H7 (cell line): ENCODE measurements at regions not wholly inside any gene's neighbourhood (a gene's known extent, or its start where the extent isn't known, plus 50 kb on each side); places are given as distances from the start of the nearest gene placed in this dataset.
"Not testable (repeated sequence)": the region's sequence is repeated elsewhere in the genome, so short reads cannot be mapped to it uniquely, and the experiment has no call there.

ENCODE experiments used
- DNase-seq: peaks from one replicate; pipeline ENCODE4 v3.0.0; 2012
- H3K27me3 ChIP-seq: 2 replicates; pipeline ENCODE4 v1.6.0; 2011; ENCODE audit warnings: mild to moderate bottlenecking, low read length; ENCODE audit not compliant: control insufficient read depth, insufficient read depth
- H3K36me3 ChIP-seq: replicated peaks from 2 replicates; pipeline ENCODE4 v1.5.1; 2011; ENCODE audit warnings: low read length; ENCODE audit not compliant: control insufficient read depth, insufficient read depth
- H3K4me3 ChIP-seq: 2 replicates; pipeline ENCODE4 v1.5.1; 2011; ENCODE audit warnings: low read depth, mild to moderate bottlenecking, control low read depth, low read length, moderate library complexity; ENCODE audit not compliant: insufficient read depth

DNA sequence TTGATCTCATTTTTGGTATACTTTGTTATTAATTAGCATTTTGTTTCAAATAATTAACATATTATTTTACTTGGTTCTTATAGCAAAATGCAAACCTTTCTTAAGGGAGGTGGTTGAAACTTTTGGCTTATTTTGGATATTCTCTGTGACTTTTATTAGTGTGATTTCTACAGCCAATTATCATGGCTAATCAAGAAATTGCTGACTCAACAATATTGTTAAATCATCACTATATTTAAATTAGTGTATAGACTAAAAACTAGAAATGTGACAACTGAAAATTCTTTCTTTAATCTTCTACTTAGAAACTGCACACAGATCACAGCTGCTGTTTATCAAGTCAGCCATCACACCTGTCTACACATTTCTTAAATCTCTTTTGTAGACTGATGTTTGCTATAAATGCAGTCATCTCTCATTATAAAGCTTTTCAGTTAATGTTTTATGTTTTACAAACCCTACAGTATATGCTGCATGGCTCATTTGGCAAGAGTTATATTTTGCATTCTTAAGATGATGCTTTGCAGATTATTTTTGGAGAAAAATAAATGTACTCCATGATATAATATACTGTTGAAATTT lies 389.8 kb upstream of the PCDH10 start:
- DNase-seq = no peak
- no peaks in the 10 kb centered on the region for H3K36me3 ChIP-seq
- H3K4me3 ChIP-seq = no peak overlapping the region
- H3K27me3 ChIP-seq = no peaks in the 10 kb centered on the region

DNA sequence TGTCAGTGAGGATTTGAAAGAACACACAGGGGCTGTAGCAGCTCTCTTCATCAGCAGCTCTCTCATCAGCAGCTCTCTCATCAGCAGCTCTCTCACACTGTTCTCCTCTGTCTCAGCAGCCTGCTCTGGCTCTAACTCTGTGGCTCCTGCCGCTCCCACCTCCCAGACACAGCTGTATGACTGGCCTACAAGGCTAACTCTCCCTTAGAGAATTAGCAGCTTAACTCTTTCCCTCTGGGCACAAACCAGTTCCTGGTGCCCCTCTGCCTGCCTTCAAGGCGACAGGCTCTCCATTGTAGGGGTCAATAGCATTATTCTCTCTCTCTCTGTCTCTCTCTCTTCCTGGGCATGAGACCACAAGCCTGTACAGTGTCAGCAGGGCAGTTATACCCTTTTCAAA lies 385.6 kb upstream of the PCDH10 start:
- no peaks in the 10 kb centered on the region for H3K36me3 ChIP-seq
- no peak for DNase-seq

DNA sequence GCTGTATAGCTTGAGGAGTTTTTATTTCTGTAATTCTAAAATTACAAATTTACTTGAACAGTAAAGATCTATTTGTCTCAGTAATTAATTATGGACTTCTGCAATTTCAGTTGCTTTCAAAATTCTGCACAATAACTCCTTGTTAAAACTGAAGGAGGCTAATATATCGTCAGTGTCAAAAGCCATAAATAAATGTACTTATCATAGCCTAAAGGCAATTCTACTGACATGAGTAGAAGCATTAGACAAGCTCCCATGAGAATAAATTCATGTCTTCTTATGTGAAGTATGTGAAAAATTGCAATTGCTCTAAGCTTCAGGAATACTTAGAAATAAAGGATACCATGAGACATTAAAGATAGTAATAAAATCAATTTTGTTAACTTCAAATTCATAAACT lies 381.2 kb upstream of the PCDH10 start:
- no peak for DNase-seq
- Histone ChIP-seq H3K27me3 (no peaks in the 10 kb centered on the region), H3K4me3 (no peak overlapping the region)

More for the DNA sequence above, 385.6 kb upstream of the PCDH10 start:
- H3K27me3 ChIP-seq = no peaks in the 10 kb centered on the region
- H3K4me3 ChIP-seq = no peak overlapping the region

DNA sequence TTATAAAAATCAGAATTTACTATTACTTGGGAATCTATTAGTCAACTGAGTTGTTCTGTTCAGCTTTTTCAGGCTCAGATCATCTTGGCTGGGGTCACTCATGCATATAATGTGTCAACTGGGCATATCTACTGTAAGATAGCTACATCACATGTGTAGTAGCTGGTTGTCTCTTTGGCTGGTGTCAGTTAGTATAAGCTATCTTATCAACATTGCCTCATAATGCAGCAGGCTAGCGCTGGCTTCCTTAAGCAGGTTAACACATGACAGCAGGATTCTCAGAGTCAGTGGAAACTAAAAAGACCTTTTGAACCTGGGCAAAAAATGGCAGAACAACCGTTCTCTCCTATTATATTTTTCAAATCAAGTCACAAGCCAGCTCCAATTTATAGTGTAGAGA lies 378.3 kb upstream of the PCDH10 start:
- DNase-seq = no peak
- Histone ChIP-seq H3K4me3 (no peak overlapping the region), H3K36me3 (no peaks in the 10 kb centered on the region)

More for the DNA sequence above, 381.2 kb upstream of the PCDH10 start:
- no peaks in the 10 kb centered on the region for H3K36me3 ChIP-seq

DNA sequence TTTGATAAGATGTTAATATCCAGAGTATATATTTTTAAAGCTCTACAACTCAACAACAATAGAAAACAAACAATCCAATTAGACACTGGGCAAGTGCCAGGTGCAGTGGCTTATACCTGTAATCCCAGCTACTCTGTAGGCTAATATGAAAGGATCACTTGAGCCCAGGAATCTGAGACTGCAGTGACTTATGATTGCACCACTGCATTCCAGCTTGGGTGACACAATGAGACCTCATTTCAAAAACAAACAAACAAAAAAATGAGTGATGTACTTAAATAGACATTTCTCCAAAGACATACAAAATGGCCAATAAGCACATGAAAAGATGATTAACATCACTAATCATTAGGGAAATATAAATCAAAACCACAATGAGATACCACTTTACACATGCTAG lies 356.8 kb upstream of the PCDH10 start:
- Histone ChIP-seq H3K4me3 (no peak overlapping the region), H3K27me3 (no peaks in the 10 kb centered on the region), H3K36me3 (no peaks in the 10 kb centered on the region)
- no peak for DNase-seq

More for the DNA sequence above, 378.3 kb upstream of the PCDH10 start:
- H3K27me3 ChIP-seq = no peaks in the 10 kb centered on the region

DNA sequence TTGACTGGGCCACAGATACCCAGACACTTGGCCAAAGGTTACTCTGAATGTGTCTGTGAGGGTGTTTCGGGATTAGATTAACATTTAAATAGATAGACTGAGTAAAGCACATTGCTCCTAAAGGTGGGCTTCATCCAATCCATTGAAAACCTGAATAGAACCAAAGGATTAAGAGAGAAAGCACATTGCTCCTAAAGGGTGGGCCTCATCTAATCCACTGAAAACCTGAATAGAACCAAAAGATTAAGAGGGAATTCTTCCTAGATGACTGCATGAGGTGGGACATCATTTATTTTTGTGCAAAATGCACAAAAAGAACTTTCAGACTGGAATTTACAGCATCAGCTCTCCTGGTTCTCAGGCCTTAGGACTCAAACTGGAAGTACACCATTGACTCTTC lies 351.2 kb upstream of the PCDH10 start:
- Histone ChIP-seq H3K36me3 (no peaks in the 10 kb centered on the region), H3K27me3 (no peaks in the 10 kb centered on the region), H3K4me3 (no peak overlapping the region)
- DNase-seq = no peak

DNA sequence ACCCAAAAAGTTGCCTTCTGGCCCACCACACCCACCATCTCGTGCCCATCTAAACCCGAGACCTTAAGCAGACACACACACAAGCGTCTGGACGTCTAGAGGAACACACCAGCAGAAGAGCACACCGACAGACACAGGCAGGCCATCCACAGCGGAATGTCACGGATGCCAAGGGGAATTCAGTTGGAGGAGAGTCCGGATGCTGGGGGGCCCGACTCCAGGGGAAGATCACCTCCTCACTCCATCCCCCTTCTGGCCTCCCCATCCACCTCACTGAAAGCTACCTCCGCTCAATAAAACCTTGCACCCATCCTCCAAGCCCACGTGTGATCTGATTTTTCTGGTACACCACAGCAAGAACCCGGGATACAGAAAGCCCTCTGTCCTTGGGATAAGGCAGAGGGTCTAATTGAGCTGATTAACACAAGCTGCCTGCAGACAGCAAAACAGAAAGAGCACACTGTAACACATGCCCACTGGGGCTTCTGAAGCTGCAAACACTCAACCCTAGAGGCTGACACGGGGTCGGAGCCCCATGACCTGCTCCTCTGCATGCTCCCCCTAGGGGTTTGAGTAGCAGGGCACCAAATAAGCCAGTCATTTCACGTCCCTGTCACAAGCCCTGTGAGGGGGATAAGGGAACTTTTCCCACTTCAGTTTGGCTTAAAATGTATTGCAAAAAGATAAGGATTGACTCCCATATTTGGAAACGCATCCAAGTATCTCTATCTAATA lies 339.6 kb upstream of the PCDH10 start:
- Histone ChIP-seq H3K36me3 (no peaks in the 10 kb centered on the region), H3K4me3 (no peak overlapping the region), H3K27me3 (no peaks in the 10 kb centered on the region)
- DNase-seq = peak; percentile 5

DNA sequence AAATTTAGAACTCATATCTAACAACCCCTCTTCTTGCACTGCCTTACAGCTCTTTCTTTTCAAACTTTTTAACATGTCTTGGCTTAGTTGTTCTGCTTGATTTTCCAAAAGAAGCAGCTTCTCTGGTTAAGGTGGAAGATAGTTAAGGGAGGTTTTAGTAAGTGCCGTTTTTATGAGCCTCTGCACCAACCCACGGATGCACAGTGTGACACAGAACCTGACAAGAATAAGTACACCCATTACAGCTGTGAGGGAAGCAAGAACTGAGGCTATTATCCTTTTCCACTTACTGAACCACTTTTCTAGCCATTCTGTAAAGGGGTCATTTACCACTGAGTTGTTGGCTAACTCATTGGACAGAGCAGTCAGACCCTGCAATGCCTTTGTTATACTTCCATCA lies 336.0 kb upstream of the PCDH10 start:
- DNase-seq, H3K4me3 ChIP-seq, H3K27me3 ChIP-seq, H3K36me3 ChIP-seq: not testable (repeated sequence)

DNA sequence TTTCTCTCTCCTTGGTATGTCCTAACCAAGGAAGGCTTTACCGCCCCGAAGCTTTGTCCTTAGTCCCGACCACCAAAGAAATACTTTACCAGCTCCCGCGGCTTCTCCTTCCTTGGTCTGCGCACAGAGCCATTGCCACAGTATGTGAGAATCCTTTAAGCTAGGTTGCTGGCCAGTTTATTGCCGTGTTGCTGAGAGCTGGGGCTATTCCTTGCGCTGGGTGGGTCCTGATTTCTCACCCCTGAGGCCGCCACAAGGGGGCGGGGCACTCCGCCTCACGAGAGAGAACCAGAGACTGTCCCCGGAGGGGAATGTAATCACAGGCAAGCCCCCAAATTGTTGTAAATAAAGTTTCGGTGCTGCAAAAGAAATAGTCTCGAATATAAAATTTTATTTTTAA lies 331.0 kb upstream of the PCDH10 start:
- peak; percentile 0 for DNase-seq

DNA sequence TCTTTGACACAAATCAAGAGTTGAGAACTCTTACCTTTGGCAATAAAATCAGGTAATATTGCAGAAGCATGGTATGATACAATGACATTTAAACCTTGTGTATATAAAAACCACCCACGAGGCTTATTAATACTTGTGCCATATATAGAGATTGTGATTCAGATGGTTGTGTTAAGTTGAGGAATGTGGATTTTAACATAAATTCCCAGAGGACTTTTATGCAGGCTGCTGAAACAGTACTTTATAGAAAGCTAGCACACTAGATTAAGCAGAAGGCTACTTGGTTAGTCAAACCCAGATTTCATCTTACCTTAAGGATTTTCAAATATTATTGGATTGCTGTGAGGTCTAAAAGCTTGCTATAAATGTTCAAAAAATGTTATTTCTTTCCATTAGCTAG lies 325.7 kb upstream of the PCDH10 start:
- Histone ChIP-seq H3K4me3 (no peak overlapping the region), H3K36me3 (no peaks in the 10 kb centered on the region), H3K27me3 (no peaks in the 10 kb centered on the region)
- no peak for DNase-seq

More for the DNA sequence above, 331.0 kb upstream of the PCDH10 start:
- H3K36me3 ChIP-seq = no peaks in the 10 kb centered on the region
- H3K4me3 ChIP-seq = peak overlapping the region; percentile 42
- H3K27me3 ChIP-seq = no peaks in the 10 kb centered on the region

DNA sequence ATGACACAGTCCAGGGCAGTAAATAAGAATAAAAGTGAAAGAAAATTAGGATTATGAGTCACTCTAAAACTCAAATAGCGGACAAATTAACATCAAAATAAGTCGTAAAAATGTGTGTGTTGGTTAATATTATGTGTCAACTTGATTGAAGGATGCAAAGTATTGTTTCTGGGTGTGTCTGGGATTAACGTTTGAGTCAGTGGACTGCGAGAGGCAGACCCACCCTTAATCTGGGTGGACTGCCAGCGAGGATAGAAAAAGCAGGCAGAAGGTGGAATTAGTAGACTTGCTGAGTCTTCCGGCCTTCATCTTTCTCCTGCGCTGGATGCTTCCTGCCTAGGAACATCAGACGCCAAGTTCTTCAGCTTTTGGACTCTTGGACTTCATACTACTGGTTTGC lies 324.3 kb upstream of the PCDH10 start:
- Histone ChIP-seq H3K4me3 (no peak overlapping the region), H3K27me3 (no peaks in the 10 kb centered on the region), H3K36me3 (no peaks in the 10 kb centered on the region)
- no peak for DNase-seq

DNA sequence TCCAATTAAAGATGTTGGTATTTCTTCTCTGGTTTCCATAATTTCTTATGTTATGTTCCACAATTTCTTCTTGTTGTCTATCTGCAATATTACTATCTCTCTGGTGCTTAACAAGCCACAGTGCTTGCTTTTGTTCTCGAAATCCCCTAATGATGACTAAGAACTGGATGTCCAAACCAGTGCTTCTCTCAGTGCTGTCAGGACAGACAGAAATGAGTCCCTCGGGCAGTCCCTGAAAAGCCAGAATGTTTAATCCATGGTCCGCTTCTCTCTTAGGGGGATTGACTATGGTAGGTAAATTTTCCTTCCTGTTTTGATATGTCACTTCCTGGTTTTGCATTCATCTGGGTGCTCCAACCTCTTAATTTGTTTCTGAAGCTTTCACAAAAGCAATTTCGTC lies 321.6 kb upstream of the PCDH10 start:
- no peak for DNase-seq
- Histone ChIP-seq H3K27me3 (no peaks in the 10 kb centered on the region), H3K4me3 (no peak overlapping the region), H3K36me3 (no peaks in the 10 kb centered on the region)

DNA sequence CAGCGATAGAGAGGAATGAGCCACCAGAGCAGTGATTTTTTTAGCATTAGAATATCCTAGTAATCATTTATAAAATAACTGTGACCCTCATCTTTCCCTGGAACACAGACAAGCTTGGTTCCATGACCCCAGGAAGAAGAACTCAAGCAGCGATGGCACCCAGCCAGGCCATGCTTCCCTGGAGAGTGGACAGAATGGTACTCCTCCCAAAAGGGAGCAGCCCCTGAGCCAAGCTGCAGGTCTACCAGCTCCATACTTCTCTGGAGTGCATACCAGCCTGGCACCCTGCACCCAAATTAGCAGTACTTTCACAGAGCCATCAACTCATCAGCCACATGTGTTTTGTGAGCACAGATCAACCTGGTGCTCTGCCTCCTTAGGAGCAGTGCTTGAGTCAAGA lies 310.9 kb upstream of the PCDH10 start:
- H3K36me3 ChIP-seq = no peaks in the 10 kb centered on the region
- H3K4me3 ChIP-seq = no peak overlapping the region
- DNase-seq = no peak
- no peaks in the 10 kb centered on the region for H3K27me3 ChIP-seq

DNA sequence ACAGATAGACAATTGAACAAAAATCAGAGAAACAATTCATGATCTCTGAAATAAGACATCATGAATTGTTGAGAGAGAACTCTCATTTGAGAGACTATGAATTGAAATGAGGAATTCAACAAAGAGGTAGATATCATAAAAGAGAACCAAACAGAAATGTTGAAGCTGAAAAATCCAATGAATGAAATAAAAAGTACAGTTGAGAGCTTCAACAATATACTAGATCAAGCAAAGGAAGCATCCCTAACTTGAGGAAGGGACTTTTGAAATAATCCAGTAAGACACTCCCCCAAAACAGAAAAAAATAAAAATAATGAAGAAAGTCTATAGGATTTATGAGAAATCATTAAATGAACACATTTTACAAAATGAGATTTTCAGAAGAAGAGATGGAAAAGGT lies 310.0 kb upstream of the PCDH10 start:
- Histone ChIP-seq H3K4me3 (no peak overlapping the region), H3K27me3 (no peaks in the 10 kb centered on the region), H3K36me3 (no peaks in the 10 kb centered on the region)
- no peak for DNase-seq

DNA sequence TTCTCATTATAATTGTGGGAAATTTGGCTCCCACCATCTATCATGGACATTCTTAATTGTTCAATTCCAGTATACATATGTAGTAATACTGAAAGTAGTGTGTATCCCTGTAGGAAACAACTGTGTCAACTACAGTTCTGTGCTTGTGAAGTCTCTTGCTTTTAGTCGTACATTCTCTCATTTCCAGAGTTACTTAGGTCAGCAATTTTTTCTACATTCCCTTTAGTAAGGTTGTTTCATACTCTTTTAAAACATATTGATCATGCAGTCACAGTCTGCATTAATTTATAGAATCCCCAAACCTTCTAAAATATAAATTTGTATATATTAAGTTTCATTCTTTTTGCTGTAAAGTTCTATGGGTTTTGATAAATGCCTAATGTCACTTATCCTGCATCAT lies 289.2 kb upstream of the PCDH10 start:
- H3K4me3 ChIP-seq = no peak overlapping the region
- H3K36me3 ChIP-seq = no peaks in the 10 kb centered on the region
- no peak for DNase-seq
- H3K27me3 ChIP-seq = no peaks in the 10 kb centered on the region
